ENCODE measurements at regions not wholly inside any gene's neighbourhood (a gene's known extent, or its start where the extent isn't known, plus 50 kb on each side); places are given as distances from the start of the nearest gene placed in this dataset.

DNA sequence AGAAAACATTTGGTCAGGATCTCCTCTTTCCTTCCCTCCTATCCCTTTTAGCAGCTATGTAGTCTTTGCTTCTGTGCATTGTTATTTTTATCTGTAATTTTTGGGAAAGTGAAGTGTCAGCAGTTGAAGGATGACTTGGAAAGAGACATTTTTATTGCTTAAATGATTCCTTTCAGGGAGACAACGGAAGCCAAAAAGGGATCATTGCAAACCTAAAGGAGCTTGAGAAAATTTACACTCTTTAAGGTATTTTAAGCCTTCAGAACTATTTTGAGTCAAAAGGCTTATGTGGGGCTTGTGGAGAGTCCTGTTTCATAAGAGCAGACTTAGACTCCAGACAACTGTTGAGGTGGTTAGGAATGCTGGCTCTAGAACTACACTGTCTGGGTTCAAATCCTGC, 281.6 kb downstream of the KIF4B start:
- no TSS peak for BruUV-seq (replicated peaks)
- intact Hi-C loops (cut with micrococcal nuclease; ENCODE audit: unreplicated experiment) = no loop called here
- Histone ChIP-seq H4K20me1 (ENCODE audit: insufficient read depth, low read length) (no peaks in the 10 kb centered on the region), H2AFZ (ENCODE audit: low read length) (no peak overlapping the region), H3K9me3 (ENCODE audit: low read length) (no peaks in the 10 kb centered on the region), H3K79me2 (ENCODE audit: insufficient read depth, low read depth, low read length) (no peaks in the 10 kb centered on the region), H3K36me3 (ENCODE audit: insufficient read depth, low read length) (no peaks in the 10 kb centered on the region), H3K4me3 (ENCODE audit: low read depth, low read length, poor library complexity, severe bottlenecking) (no peak overlapping the region), H3K4me2 (ENCODE audit: low read length) (no peak overlapping the region), H3K27ac (ENCODE audit: low read depth, low read length, poor library complexity, severe bottlenecking) (no peak overlapping the region), H3K9me2 (ENCODE audit: insufficient read depth, low read length) (no peaks in the 10 kb centered on the region), H3K4me1 (ENCODE audit: insufficient read depth, low read length, poor library complexity, severe bottlenecking) (no peaks in the 10 kb centered on the region)
- DNase-seq (ENCODE audit: low spot score) = no peak
- POLR2A ChIA-PET = no interaction called here
- CTCF ChIA-PET (ENCODE audit: unreplicated experiment) = no interaction called here
- TF ChIP-seq EZH2phosphoT487 (IDR thresholded peaks at IDR 0.05; ENCODE audit: borderline replicate concordance, low read depth, low read length) (no peak), CTCF (conservative IDR thresholded peaks at IDR 0.05; ENCODE audit: low read length) (no peak)

DNA sequence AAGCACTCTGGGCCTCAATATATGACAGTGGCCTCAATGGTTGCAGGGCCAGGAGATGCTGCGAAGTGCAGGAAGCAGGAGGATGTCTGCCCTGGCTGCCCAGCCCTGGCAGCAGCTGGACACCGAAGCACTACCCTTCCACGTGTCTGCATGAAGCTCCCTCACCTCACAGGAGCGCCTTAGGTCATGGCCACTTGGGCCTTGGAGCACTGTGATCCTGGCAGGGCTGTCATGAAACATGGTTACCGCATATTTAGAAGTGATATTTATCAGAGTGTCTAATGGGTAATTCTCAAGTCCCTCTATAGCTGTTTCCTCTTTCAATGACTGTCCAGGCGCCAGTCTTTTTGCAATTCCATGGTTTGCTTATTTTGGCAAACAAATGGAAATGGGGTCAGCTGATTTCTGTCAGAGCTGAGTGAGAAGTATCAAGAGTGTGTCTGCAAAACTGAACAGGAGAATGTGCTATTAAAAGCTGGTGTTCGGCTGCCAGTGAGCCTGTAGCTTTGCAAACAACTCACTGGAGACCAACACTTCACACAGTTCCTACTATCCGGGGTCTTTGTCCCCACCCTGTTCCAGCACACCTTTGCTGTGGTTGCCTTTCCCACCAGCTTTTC, 285.9 kb downstream of the KIF4B start:
- intact Hi-C loops (cut with micrococcal nuclease; ENCODE audit: unreplicated experiment) = no loop called here
- no peak overlapping the region for H3K4me2 ChIP-seq (ENCODE audit: low read length)
- H3K36me3 ChIP-seq (ENCODE audit: insufficient read depth, low read length) = no peaks in the 10 kb centered on the region
- no peaks in the 10 kb centered on the region for H3K4me1 ChIP-seq (ENCODE audit: insufficient read depth, low read length, poor library complexity, severe bottlenecking)
- H3K9me3 ChIP-seq (ENCODE audit: low read length) = no peaks in the 10 kb centered on the region
- POLR2A ChIA-PET = interaction anchor here (1.7 kb wide), 1 partner anchor 12 kb away, joined by 6 read pairs; no protein-coding TSS in a partner anchor
- no peaks in the 10 kb centered on the region for H3K79me2 ChIP-seq (ENCODE audit: insufficient read depth, low read depth, low read length)
- DNase-seq (ENCODE audit: low spot score) = no peak
- BruUV-seq (replicated peaks) = no TSS peak
- H3K9me2 ChIP-seq (ENCODE audit: insufficient read depth, low read length) = no peaks in the 10 kb centered on the region
- H2AFZ ChIP-seq (ENCODE audit: low read length) = no peak overlapping the region
- CTCF ChIA-PET (ENCODE audit: unreplicated experiment) = no interaction called here
- no peak for TF ChIP-seq EZH2phosphoT487 (IDR thresholded peaks at IDR 0.05; ENCODE audit: borderline replicate concordance, low read depth, low read length)
- TF ChIP-seq CTCF (conservative IDR thresholded peaks at IDR 0.05; ENCODE audit: low read length) = no peak
- no peak overlapping the region for H3K4me3 ChIP-seq (ENCODE audit: low read depth, low read length, poor library complexity, severe bottlenecking)
- H4K20me1 ChIP-seq (ENCODE audit: insufficient read depth, low read length) = no peaks in the 10 kb centered on the region
- H3K27ac ChIP-seq (ENCODE audit: low read depth, low read length, poor library complexity, severe bottlenecking) = no peak overlapping the region

GRCh38 chr5:155303120-155303519, 289.6 kb downstream of the KIF4B start:
- DNase-seq (ENCODE audit: low spot score) = no peak
- intact Hi-C loops (cut with micrococcal nuclease; ENCODE audit: unreplicated experiment) = no loop called here
- no peaks in the 10 kb centered on the region for H3K9me2 ChIP-seq (ENCODE audit: insufficient read depth, low read length)
- TF ChIP-seq EZH2phosphoT487 (IDR thresholded peaks at IDR 0.05; ENCODE audit: borderline replicate concordance, low read depth, low read length) (no peak), CTCF (conservative IDR thresholded peaks at IDR 0.05; ENCODE audit: low read length) (no peak)
- H3K79me2 ChIP-seq (ENCODE audit: insufficient read depth, low read depth, low read length) = no peaks in the 10 kb centered on the region
- no peak overlapping the region for H2AFZ ChIP-seq (ENCODE audit: low read length)
- CTCF ChIA-PET (ENCODE audit: unreplicated experiment) = no interaction called here
- no peaks in the 10 kb centered on the region for H3K4me1 ChIP-seq (ENCODE audit: insufficient read depth, low read length, poor library complexity, severe bottlenecking)
- H3K27ac ChIP-seq (ENCODE audit: low read depth, low read length, poor library complexity, severe bottlenecking) = no peak overlapping the region
- H3K4me2 ChIP-seq (ENCODE audit: low read length) = no peak overlapping the region
- no peaks in the 10 kb centered on the region for H3K9me3 ChIP-seq (ENCODE audit: low read length)
- H3K36me3 ChIP-seq (ENCODE audit: insufficient read depth, low read length) = no peaks in the 10 kb centered on the region
- POLR2A ChIA-PET = no interaction called here
- BruUV-seq (replicated peaks) = no TSS peak
- H4K20me1 ChIP-seq (ENCODE audit: insufficient read depth, low read length) = no peaks in the 10 kb centered on the region
- H3K4me3 ChIP-seq (ENCODE audit: low read depth, low read length, poor library complexity, severe bottlenecking) = no peak overlapping the region
